HG03460 (cell line): ENCODE measurements at regions not wholly inside any gene's neighbourhood (a gene's known extent, or its start where the extent isn't known, plus 50 kb on each side); places are given as distances from the start of the nearest gene placed in this dataset.

Source experiments
- ATAC-seq: cut with Tn5 transposase; IDR thresholded peaks from one replicate; pipeline ENCODE4 v1.9.1; 2021; ENCODE audit not compliant: unreplicated experiment

- no peak for ATAC-seq
Measured at GRCh38 chr6:91045161-91045560, 458.3 kb upstream of the MAP3K7 start.

DNA sequence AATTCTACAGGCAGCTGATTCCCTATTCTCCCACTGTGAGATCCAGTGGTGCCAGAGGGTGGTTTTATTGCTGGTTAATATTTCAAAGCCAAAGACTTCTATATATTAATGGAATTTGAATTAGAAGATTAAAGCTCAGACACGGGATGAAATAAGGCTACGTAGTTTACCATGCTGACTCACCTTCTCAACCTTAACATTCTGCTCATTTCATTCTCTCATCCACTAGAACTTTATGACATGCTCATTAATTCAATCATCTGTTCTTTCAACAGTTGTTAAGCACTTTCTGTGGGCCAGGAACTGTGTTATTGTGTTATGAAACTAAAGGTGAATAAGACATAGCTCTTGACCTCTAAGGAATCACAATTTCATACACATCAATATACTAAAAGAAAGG, 456.9 kb upstream of the MAP3K7 start:
- no peak for ATAC-seq

GRCh38 chr6:91042656-91043055, 455.8 kb upstream of the MAP3K7 start:
- no peak for ATAC-seq

- no peak for ATAC-seq
Measured at GRCh38 chr6:91033964-91034363, 447.1 kb upstream of the MAP3K7 start.

DNA sequence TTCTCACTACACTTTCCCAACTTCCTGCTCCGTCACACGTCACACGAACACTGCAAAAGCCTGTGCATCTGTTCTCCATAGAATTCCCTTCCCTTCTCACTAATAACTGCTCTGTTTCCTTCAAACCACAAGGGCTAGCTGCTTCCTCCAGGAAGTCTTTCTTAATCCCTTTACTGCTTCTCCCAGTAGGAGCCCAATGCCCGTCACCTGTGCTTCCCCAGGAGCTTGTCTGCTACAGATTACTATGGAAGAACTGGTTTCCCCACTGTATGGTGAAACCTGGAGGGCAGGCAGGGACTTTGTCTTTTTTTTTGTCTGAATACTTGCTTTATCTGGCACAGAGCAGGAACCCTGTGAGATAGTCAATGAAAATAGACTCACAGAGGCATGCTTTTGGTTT, 444.7 kb upstream of the MAP3K7 start:
- no peak for ATAC-seq

DNA sequence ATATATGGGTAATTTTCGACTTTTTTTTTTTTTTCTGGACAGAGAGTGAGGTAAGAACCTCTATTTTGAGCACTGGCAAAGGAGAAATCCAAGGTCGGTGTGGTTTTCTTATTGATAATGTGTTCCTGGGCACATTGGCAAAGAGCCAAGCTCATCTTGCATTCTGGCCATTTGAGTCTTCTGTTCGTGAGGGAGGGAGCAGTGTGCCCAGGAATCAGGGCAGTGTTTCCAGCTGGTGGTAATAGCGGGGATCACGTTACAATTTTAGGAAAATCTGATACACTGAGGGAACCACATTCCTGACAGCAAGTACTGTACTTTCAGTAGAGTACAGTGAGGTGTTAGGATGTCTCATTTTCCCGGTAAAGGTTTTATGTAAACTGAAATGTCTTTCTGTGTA, 442.3 kb upstream of the MAP3K7 start:
- no peak for ATAC-seq

DNA sequence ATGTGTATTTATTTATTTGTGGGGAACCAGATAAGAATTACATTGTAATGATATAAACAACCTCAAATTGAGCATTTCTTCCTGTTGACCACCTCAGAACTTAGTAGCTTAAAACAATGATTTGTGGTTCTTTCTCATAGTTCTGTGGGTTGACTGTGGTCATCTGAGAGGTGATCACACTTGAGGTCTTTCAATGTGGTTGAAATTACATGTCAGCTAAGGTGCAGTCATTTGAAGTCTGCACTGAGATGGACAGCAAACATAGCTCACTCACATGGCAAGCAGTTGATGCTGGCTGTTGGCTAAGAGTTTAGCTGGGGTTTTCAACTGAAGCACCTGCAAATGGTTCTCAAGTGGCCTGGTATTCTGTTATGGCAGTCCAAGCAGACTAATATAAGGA, 436.7 kb upstream of the MAP3K7 start:
- ATAC-seq = no peak

DNA sequence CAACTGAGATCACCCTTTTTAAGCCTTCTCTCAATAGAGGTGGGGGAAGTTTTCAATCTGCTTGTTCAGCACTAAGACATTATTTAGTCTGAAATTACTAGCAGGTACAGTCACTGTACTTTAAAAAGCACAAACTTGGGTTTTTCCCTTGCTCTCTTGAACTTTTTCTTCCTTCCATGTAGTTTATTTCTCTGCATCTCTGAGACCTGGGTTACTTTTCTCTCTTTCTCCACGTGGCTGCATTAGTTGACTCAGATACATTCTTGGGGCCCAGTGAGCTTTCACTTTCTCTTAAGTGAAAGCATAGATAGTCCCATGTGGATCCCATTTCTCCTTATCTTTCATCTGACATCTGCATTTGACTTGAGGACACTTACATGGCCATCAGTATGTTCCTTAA, 433.9 kb upstream of the MAP3K7 start:
- peak; percentile 59 for ATAC-seq

- no peak for ATAC-seq
Measured at GRCh38 chr6:91018586-91018985, 431.7 kb upstream of the MAP3K7 start.

- no peak for ATAC-seq
Measured at GRCh38 chr6:91013511-91013910, 426.6 kb upstream of the MAP3K7 start.

GRCh38 chr6:90997076-90997475, 410.2 kb upstream of the MAP3K7 start:
- no peak for ATAC-seq

- ATAC-seq = no peak
Measured at GRCh38 chr6:90993770-90994169, 406.9 kb upstream of the MAP3K7 start.

- no peak for ATAC-seq
Measured at GRCh38 chr6:90989763-90990162, 402.9 kb upstream of the MAP3K7 start.

- no peak for ATAC-seq
Measured at GRCh38 chr6:90984066-90984465, 397.2 kb upstream of the MAP3K7 start.

- ATAC-seq = no peak
Measured at GRCh38 chr6:90983462-90983861, 396.6 kb upstream of the MAP3K7 start.

DNA sequence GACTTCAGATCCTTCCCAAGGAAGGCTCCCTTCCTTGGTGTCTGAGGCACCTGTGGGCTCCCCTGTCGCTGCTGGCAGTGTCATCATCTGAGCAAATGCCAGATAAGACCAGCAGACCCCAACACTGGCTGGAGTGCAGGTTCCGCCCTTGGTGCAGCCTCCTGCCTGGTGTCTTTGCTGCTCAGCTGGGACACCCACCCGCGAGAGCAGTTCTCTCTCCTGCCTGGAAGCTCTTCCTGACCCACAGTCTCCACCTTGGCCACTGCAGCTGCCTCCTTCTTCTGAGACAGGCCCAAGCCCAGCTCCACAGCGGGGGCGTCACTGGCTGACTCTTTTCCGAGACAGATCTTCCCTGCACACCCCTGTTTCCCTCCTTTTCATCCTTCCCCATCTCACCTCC, 395.7 kb upstream of the MAP3K7 start:
- ATAC-seq = no peak

GRCh38 chr6:90982051-90982450, 395.2 kb upstream of the MAP3K7 start:
- no peak for ATAC-seq

DNA sequence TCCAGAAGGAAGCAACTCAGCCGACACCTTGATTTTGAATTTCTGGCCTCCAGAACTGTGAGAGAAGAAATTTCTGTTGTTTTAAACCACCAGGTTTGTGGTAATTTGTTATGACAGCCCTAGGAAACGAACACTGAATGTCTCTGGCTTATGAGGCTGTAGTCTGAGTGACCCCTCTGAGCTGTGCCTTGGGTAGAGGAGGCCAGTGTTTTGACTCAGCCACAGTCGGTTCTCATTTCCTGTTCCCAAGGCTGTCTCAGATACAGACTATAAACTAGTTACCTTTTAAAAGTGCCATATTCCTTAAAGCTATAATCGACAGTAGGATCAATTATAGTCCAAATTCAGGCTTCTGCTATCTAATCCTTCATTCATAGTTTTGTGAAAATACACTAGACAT, 391.2 kb upstream of the MAP3K7 start:
- peak; percentile 54 for ATAC-seq

GRCh38 chr6:90977513-90977912, 390.6 kb upstream of the MAP3K7 start:
- ATAC-seq = no peak

- ATAC-seq = no peak
Measured at GRCh38 chr6:90976341-90976740, 389.5 kb upstream of the MAP3K7 start.

- ATAC-seq = no peak
Measured at GRCh38 chr6:90975741-90976140, 388.9 kb upstream of the MAP3K7 start.

- no peak for ATAC-seq
Measured at GRCh38 chr6:90973188-90973587, 386.3 kb upstream of the MAP3K7 start.

DNA sequence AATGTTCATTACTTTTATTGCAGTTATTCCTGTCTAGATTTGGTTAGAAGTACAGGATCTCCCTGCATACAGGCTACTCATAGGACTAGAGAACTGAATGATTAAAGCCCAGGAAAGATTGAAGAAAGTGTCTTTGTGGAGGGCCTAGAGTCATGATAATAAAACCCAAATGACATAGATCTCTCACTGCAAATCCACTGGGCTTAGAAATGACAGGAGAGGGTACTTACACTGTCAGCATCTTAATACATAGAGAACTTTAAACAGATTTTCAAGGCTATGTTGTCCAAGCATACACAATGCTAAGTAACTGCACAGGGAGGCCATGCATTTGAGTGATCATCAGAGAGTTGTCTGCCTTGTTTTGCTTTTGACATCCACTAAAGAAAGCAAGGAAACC, 383.8 kb upstream of the MAP3K7 start:
- ATAC-seq = no peak

DNA sequence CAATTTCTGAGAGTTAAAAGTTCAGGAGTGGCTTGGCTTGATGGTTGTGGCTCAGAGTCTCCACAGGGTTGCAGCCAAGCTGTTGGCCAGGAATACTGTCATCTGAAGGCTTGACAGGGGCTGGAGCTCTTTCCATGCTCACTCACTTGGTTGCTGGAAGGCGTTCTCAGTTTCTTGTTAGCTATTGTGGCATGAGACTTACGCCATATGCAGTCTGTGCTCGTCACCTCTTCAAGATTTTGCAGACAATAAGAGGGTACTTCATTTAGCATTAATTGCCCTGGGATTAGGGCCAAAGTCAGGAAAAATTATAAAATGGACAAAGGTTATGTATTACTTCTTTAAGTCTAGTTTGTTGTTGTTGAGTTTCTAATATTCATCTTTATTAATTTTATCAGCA, 380.6 kb upstream of the MAP3K7 start:
- ATAC-seq = no peak
